NCI-H345 treated with DMSO at 0.1 percent for 48 hours (cell line): ENCODE measurements at regions not wholly inside any gene's neighbourhood (a gene's known extent, or its start where the extent isn't known, plus 50 kb on each side); places are given as distances from the start of the nearest gene placed in this dataset.

Source experiments
- DNase-seq: peaks from one replicate; lab custom pipeline; 2025; ENCODE audit not compliant: unreplicated experiment; lab: John Stamatoyannopoulos, UW

DNA sequence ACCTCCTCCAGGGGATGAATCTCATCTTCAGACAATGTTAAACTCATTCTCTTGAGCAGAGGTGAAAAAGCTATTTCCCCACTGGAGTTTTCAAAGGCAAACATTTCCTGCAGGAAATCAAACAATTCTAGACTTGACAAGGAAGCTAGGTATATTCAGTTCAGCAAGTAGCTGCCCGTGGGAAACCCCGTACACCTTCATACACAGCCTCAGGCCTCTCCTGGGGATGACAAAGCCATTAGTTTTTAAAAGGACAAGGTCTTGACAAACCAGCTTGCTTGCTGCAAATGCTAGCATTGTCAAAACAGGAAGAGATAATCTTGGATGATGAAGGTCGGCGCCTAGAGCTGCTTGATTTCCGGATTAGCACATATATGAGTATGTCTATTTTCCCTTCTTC, 1630.8 kb upstream of the TENM4 start:
- no peak for DNase-seq

DNA sequence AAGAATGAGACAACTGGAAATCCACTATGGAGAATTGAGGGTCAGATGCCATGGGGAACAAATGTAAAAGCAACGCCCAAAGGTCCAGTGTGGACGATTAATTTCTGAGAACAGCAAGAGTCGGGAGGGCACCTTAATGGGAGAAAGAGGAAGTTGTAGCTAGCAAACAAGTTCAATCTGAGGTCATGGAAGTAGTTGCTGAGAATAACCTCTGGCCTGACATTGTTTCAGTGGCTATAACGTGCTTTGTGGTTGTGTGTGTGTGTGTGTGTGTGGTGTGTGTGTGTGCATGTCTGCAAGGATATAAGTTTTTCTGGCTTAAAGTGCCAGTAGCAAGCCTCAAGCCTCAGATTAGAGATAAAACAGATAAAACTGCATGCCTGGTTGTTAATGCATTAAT, 1630.1 kb upstream of the TENM4 start:
- DNase-seq = no peak

DNA sequence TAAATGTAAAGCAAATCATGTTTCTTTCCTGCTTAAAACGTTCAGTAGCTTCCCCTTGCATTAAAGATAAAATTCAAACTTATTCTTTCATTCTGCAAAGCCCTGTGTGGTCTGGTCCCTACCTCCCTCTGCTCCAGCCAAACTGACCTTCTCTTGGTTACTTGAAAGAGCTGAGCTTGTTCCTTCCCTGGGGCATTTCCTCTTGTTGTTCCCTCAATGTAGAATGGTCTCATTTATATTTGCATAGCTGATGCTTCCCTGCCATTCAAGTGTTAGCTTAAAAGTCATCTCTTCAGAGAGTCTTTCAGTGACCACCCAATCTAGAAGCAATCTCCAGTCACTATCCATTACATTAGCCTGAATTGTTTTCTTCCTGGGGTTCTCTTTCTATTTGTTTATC, 1618.5 kb upstream of the TENM4 start:
- no peak for DNase-seq

DNA sequence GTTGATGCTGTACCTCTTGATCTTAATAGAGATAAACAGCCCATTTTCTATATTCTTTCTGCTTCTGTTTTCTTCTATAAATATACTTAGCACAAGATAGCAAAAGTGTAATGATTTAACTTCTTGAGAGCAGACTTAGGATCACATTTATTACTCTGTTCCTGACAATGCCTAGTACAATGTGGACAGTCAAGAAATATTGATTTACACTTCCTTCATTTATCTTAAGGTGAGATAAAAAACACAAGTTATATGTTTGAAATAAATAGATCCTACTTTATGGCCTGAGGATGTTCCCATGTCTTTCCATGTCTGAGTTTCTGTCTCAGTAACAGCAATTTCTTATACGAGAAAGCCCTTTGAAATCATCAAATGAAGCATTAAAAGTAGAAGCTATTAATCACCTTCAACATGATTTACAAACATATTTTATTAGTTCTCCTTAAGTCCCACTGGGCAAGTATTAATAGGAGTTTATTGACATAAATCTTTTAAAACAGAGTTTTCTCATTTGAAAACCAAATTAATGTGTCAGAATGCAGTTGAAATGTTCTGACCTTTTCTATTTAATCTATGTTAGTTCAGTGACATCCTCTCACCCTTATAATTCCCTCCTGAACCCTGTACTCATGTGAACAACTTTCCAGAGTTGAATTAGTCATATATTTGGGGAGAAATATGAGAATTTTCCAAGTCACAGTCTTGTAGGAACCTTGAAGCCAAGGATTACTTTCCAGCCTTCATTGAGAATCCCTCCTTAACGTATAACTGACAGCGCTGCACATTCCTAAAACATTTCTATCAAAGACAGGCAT, 1611.7 kb upstream of the TENM4 start:
- no peak for DNase-seq

DNA sequence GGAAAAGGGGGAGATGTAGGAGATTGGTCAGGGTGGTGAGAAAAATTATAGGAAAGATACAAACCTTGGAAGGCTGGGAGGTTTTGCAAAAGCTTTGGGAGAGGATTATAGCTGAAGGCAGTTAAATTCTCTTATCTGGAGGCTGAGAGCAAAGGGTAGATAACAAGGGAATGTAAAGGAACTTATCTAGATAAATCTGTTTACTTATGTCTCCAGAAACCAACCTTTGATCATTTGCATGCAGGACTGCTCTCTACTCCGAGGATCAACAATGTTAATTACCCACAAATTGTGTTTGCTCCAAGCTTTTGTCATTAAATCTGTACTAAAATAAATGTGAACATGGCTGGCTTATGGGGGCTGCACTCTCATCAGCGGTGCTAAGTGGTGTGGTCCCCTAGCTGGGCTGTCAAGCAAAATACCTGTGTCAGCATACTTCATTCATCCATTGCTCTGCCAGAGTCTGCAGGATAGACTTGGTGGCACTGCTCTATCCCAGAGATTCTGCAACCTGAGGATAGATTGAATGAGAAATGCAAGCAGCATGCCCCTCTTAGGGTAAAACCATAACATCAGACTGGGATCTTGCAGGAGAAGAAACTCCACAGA, 1599.2 kb upstream of the TENM4 start:
- no peak for DNase-seq

DNA sequence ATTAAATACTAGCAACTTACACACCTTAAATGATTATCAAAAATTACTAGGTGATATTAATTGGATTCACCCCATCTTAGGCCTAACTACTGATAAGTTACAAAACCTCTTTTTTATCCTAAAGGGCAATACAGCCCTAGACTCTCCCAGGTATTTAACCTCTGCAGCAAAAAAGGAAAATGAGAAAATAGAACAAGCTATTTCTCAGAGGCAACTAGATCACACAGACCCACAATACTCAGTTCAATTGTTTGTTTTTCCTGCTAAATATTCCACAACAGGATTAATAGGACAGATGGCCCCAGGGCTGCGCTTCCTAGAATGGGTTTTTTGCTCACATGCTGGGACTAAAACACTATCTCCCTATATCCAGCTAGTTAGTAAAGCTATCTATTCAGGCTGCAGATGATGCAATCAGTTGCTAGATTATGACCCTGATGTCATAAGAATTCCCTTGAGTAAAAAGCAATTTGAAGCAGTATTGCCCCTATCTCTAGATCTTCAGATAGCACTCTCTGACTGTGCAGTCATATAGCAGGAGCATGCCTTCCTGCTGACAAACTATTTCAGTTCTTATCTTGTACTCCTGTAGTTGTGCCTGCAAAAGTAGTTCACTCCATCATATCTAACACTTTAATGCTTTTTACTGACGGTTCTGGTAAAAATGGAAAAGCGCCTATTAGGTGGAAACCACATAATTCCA, 1595.5 kb upstream of the TENM4 start:
- no peak for DNase-seq

DNA sequence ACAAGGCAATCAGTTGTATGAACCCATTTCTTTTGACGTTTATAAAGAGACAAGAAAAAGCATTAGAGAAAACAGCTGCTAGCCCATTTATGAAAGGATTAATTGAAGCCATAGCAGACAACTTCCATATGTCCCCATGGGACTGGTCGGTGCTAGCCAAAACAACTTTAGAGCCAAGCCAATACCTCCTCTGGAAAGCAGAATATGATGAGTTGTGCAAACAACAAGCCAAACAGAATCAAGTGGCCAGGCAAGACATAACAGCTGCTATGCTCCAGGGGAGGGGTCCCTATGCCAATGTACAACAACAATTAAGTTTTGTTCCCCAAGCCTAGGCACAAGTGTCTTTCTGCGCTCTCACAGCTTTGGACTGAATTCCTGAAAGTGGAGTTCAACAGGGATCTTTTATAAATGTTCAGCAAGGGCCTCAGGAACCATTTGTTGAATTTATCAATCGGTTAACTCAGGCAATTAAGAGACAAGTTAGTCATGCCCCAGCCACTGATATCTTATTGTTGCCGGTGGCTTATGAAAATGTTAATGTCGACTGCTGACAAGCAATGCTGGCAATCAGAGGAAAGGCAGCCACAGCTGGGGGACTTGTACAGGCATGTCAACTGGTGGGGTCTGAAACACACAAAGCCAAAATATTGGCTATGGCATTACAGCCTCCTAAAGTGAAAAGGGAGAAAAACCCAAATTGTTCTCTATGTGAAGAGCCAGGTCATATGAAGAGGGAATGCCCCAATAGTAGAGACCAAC, 1593.1 kb upstream of the TENM4 start:
- DNase-seq = peak; percentile 29

DNA sequence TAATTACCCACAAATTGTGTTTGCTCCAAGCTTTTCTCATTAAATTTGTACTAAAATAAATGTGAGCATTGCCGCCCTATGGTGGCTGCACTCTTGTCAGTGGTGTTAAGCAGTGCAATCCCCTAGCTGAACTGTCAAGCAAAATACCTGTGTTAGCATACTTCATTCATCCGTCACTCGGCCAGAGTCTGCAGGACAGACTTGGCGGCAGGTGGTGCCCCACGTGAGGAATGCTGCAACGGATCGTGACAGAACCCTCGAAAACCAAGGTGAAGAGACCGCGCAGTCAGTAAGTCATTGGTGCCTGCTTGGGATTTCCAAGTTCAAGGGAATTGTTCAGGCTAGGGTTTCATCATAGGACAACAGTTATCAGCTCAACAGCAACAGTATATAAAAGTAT, 1592.1 kb upstream of the TENM4 start:
- no peak for DNase-seq

DNA sequence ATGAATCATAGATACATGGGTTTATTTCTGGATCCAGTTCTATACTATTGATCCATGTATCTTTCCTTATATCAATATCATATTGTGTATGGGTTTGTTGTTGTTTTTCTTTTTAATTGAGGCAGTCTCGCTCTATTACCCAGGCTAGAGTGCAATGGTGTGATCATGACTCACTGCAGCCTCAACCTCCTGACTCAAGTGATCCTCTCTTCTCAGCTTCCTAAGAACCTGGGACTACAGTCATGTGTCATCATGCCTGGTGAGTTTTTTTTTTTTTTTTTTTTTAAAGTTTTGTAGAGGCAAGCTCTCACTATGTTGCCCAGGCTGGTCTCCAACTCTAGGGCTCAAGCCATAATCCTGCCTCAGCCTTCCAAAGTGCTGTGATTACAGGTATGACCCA, 1589.4 kb upstream of the TENM4 start:
- no peak for DNase-seq

DNA sequence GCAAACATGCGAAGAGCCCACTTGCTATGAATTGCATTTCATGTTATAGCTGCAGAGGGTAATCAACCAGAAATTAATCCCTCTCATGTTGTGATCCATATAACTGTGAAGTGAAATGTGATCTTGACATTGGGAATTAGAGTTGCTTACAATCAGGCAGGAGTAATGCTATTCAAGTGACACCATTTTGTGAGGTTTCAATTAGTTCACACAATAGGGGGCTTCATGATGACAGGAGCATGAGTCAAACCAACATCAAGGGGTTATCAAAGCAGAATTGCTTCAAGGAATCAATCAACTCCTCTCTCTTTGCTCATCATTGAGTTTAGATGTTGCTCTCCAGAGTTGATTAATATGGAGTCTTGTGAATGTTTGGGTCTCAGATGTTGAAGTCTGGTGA, 1585.2 kb upstream of the TENM4 start:
- no peak for DNase-seq

DNA sequence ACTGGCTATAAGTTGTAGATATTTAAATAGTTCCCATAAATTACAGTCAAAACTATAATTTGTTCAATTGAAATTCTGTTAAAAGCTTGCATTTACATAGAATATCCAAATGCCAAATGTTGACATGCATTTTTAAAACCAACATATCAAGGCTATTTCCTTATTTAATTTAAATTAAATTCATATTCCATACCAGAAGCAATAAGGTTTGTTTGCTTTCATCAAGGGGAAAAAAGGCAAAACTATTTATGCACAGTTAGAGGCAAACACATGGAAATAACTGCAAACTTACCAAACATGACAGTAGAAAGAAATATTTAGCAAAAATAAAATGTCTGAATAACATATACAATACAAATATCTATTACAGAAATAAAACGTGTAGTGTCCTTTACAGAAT, 1581.2 kb upstream of the TENM4 start:
- DNase-seq = no peak

DNA sequence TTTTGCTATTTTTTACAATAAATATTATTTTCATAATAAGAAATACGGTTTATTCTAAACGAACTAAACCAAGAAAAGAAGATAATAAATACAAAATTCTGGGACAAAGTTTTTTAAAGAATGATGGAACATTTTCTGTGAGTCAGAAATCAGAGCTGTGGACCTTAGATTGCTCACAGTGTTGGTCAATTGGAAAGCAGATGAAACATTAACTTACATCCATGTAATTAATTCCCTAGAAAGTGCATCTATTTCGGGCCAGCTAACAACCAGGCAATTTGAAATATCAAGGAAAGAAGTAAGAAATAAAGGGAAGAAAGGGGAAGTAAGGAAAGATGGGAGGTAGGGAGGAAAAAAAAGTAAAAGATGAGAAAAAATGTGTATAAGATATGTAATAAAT, 1569.8 kb upstream of the TENM4 start:
- no peak for DNase-seq

DNA sequence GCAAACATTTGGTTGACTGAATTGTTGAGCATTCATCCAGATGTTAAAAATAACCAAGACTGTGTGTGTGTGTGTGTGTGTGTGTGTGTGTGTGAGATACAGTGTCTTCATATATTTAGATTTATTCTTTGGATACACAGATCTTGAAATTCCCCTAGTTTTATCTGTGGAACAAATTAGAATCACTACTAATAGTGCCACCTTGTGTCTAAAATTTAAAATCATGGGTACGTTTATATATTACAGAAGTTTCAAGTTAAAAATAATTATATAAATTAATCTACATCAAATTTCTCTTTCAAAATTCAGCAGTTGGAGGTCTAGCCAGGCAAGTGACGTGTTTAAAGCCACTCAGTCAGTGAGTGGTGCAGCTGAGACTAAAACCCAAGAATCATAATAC, 1566.2 kb upstream of the TENM4 start:
- DNase-seq = peak; percentile 5

DNA sequence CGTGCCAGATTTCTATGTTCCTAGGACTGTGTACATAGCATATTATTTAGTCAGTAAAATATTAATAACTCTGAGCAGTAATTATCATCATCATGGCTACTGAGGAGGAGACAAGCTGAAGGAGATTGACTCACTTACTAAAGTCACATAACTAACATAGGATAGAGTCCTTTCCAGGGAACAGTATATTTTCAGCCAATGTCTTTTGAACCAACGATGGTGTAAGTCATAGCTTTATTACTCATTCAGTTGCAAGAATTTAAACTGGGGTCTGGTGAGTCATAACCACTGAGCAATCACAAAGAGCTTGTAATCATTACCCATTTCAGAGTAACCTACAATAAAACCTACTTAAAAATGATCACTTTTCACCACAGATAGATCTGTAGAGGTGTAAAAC, 1564.8 kb upstream of the TENM4 start:
- no peak for DNase-seq

DNA sequence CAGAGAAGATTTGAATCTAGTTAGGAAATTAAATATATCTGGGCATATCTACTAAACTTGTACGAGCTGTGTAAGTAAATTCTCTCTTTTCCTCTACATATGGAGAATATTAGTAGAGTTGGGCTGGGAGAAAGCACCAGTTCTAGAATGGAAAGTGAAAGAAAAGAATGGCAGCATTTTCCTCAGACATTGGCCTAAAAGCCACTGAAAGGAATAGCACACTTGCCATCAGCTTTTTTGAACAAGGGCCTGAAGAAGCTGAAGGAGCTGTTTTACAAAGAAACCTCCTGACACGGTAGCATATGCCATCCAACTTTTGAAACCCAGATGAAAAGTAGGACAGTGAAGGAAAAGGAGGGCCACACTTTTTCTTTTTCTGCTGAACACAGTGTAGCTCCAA, 1563.7 kb upstream of the TENM4 start:
- no peak for DNase-seq

DNA sequence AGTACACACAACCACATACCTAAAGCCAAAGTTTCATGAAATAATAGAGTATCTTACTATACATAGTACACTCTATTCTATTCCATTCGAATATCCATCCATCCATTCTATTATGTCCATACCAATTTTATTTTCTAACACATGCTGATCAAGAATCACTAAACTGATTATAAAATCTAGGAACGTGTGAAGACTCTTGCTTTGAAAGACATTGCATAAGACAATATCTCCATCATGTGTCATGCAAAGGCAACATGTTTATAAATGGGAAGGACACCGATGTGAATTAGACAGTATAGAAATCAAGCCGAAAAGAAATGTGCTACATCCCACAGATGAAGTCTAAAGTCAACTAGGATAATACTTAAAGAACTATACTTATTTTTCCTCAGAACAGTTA, 1561.5 kb upstream of the TENM4 start:
- no peak for DNase-seq

DNA sequence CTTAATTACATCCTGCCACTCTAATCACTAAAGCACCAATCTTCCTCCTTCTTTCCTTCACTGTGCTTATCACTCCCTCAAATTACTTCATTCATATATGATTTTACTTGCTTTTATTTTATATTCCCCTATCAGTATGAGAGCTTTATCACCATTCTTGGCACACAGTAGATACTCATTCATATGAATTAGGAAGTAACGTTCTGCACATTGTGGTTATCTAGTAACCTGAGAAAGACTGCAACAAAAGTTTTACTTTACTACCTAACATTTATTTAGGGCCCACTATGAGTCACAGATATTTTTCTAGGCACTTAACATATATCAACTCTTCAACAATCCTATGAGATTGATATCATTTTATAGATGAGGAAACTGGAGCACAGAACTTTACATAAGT, 1559.9 kb upstream of the TENM4 start:
- no peak for DNase-seq

DNA sequence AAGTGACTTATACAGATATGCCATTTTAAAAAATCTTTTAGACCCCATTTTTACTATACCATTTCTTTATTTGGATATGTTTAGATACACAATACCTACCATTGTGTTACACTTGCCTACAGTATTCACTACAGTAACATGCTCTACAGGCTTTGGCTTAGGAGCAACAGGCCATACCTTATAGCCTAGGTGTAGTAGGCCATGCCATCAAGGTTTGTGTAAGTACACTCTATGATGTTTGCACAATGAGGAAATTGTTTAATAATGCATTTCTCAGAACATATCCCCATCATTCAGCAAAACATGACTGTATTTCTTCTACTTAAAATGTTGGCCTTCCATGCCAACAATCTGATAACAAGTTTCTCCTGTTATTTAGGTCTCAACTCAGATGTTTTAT, 1559.5 kb upstream of the TENM4 start:
- no peak for DNase-seq

DNA sequence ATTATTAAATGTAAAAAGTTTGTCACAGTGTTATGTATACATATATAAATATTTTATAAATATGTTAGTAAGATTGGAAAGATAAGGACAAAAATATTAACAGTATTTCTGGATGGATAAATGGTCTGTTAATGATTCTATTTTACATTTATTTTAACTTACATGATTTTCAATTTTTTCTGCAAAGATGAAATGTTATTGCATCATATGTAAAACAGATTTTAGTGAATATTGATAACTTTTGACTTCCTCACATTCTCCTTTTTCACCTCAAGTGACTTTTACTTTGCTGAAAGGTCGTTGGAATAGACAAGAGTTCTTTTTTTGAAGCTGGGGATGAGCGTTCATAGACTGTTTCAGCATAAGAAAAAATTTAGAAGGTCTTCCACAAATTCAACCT, 1554.7 kb upstream of the TENM4 start:
- DNase-seq = no peak

DNA sequence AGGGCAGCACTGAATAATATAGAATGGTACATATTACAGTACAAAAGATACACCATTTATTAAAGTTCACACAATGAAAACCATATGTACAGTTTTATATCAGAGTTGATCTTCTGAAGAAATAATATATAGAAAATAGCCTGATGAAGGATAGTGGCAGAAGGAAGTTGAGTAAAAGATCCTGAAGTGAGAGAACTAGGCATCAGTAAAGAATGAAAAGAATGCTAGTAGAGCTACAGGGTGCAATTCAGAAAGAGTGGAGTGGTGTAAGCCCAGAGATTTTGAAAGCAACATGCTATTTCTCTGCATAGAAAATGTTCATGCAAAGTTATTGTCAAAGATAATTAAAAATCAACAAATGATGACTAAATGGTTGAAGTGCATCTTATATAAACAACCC, 1552.7 kb upstream of the TENM4 start:
- no peak for DNase-seq

DNA sequence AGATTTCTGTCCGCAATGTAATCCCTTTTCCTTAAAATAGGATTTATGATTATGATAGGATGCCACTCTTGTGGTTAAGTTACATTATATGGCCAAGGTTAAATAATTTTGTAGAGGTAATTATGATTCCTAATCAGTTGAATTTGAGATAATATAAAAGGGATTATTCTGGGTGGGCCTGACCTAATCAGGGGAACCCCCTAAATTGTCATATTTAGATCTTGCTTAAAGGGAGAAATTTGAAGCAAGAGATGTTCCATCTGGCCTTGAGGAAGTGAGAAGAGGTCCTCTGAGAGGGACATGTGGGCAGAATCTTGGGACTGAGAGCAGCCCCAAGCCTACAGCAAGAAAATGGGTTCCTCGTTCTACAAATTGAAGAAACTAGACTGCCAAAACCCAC, 1550.1 kb upstream of the TENM4 start:
- no peak for DNase-seq

DNA sequence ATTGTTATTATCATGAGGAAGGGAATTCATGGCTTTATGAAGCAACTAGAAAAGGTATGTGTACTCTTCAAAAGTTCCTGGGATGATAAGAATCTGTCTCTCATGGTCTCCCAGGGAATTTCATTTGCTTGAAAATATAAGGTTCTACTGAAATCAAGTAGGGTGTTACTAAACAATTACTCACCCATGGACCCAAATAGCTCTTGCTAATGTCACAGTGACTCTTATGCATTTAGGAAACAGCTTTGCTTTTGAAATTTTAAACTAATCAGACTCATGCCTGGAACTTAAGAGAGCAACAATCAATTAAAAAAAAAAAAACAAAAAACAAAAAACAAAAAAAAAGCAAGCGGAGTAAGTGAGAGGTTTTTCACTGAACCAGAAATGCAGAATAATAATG, 1546.3 kb upstream of the TENM4 start:
- DNase-seq = no peak
